ENCODE measurements at regions not wholly inside any gene's neighbourhood (a gene's known extent, or its start where the extent isn't known, plus 50 kb on each side); places are given as distances from the start of the nearest gene placed in this dataset.

- H3K4me1 ChIP-seq (ENCODE audit: control insufficient read depth, insufficient read depth, low read length) = no peaks in the 10 kb centered on the region
- TF ChIP-seq, protein P1, sequence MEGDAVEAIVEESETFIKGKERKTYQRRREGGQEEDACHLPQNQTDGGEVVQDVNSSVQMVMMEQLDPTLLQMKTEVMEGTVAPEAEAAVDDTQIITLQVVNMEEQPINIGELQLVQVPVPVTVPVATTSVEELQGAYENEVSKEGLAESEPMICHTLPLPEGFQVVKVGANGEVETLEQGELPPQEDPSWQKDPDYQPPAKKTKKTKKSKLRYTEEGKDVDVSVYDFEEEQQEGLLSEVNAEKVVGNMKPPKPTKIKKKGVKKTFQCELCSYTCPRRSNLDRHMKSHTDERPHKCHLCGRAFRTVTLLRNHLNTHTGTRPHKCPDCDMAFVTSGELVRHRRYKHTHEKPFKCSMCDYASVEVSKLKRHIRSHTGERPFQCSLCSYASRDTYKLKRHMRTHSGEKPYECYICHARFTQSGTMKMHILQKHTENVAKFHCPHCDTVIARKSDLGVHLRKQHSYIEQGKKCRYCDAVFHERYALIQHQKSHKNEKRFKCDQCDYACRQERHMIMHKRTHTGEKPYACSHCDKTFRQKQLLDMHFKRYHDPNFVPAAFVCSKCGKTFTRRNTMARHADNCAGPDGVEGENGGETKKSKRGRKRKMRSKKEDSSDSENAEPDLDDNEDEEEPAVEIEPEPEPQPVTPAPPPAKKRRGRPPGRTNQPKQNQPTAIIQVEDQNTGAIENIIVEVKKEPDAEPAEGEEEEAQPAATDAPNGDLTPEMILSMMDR (IDR thresholded peaks at IDR 0.05) = no peak
- no peak for TF ChIP-seq POLR2AphosphoS5 (IDR thresholded peaks at IDR 0.05; ENCODE audit: low read depth, low read length)
- TF ChIP-seq REST (IDR thresholded peaks at IDR 0.05; ENCODE audit: insufficient read depth in 1 of 2, low read depth in 2 of 2, low read length in 1 of 2) = no peak
- no peak for TF ChIP-seq TCF7L2 (IDR thresholded peaks at IDR 0.05; ENCODE audit: low read depth, low read length)
- TF ChIP-seq SIN3A (IDR thresholded peaks at IDR 0.05; ENCODE audit: borderline replicate concordance, insufficient read depth, low read depth, low read length) = no peak
- in situ Hi-C loops (cut with HindIII; ENCODE audit: low pct_unique_long_range_greater_than_20kb, low sequenced_read_pairs) (no loop called here), intact Hi-C loops (cut with micrococcal nuclease; ENCODE audit: unreplicated experiment) (no loop called here)
- ChIA-PET CTCF (no interaction called here), POLR2A (no interaction called here)
- no peak overlapping the region for H3K27ac ChIP-seq (ENCODE audit: low read length)
- no peaks in the 10 kb centered on the region for H3K27me3 ChIP-seq (ENCODE audit: control insufficient read depth, insufficient read depth, low read length)
- H3K36me3 ChIP-seq (ENCODE audit: control insufficient read depth, insufficient read depth, low read length) = no peaks in the 10 kb centered on the region
- no peak for DNase-seq (ENCODE audit: low read depth, low spot score)
- no TSS peak for BruUV-seq (replicated peaks)
- H3K4me3 ChIP-seq (ENCODE audit: low read depth in 2 of 2, low read length in 2 of 2) = peak overlapping the region; percentile 26 to 31
- peak; percentile 71 for ATAC-seq
- H3K9me3 ChIP-seq (ENCODE audit: control insufficient read depth, insufficient read depth, low read depth, low read length) = no peaks in the 10 kb centered on the region
Measured at GRCh38 chrX:13938051-13938828, 91.5 kb downstream of the GEMIN8 start.

- intact Hi-C loops (cut with micrococcal nuclease; ENCODE audit: unreplicated experiment) (no loop called here), in situ Hi-C loops (cut with HindIII; ENCODE audit: low pct_unique_long_range_greater_than_20kb, low sequenced_read_pairs) (no loop called here)
- TF ChIP-seq POLR2AphosphoS5 (IDR thresholded peaks at IDR 0.05; ENCODE audit: low read depth, low read length) (no peak), TCF7L2 (IDR thresholded peaks at IDR 0.05; ENCODE audit: low read depth, low read length) (no peak), REST (IDR thresholded peaks at IDR 0.05; ENCODE audit: insufficient read depth in 1 of 2, low read depth in 2 of 2, low read length in 1 of 2) (no peak), SIN3A (IDR thresholded peaks at IDR 0.05; ENCODE audit: borderline replicate concordance, insufficient read depth, low read depth, low read length) (no peak)
- TF ChIP-seq, protein P1 (IDR thresholded peaks at IDR 0.05) = no peak
- CTCF ChIA-PET = no interaction called here
- no peaks in the 10 kb centered on the region for H3K27me3 ChIP-seq (ENCODE audit: control insufficient read depth, insufficient read depth, low read length)
- DNase-seq (ENCODE audit: low read depth, low spot score) (no peak), ATAC-seq (peak; percentile 21; the same call in 1 of the 2 replicates)
- H3K9me3 ChIP-seq (ENCODE audit: control insufficient read depth, insufficient read depth, low read depth, low read length) = no peaks in the 10 kb centered on the region
- POLR2A ChIA-PET = no interaction called here
- no peak overlapping the region for H3K27ac ChIP-seq (ENCODE audit: low read length)
- BruUV-seq (replicated peaks) = no TSS peak
- H3K4me3 ChIP-seq (ENCODE audit: low read depth in 2 of 2, low read length in 2 of 2) = peak overlapping the region; percentile 26 to 31
- no peaks in the 10 kb centered on the region for H3K4me1 ChIP-seq (ENCODE audit: control insufficient read depth, insufficient read depth, low read length)
- H3K36me3 ChIP-seq (ENCODE audit: control insufficient read depth, insufficient read depth, low read length) = no peaks in the 10 kb centered on the region
Measured at GRCh38 chrX:13937370-13938050, 92.2 kb downstream of the GEMIN8 start.
